ENCODE measurements at regions not wholly inside any gene's neighbourhood (a gene's known extent, or its start where the extent isn't known, plus 50 kb on each side); places are given as distances from the start of the nearest gene placed in this dataset.

- TF ChIP-seq CTCF (IDR thresholded peaks at IDR 0.05; ENCODE audit: low read depth, low read length), result no peak
- no peak for DNase-seq
- no peaks in the 10 kb centered on the region for H3K9me3 ChIP-seq (ENCODE audit: severe bottlenecking)
- H3K27me3 ChIP-seq (ENCODE audit: insufficient read depth, low read depth, severe bottlenecking), result no peaks in the 10 kb centered on the region
- H3K36me3 ChIP-seq, result no peaks in the 10 kb centered on the region
- no peak overlapping the region for H3K4me3 ChIP-seq (ENCODE audit: low read depth, low read length)
- H3K27ac ChIP-seq, result no peak overlapping the region
These were observed 207.0 kb downstream of the GLI2 start for GRCh38 chr2:120942658-120943057.

- DNase-seq, result no peak
- TF ChIP-seq CTCF (IDR thresholded peaks at IDR 0.05; ENCODE audit: low read depth, low read length), result no peak
- no peaks in the 10 kb centered on the region for H3K36me3 ChIP-seq
- H3K9me3 ChIP-seq (ENCODE audit: severe bottlenecking), result no peaks in the 10 kb centered on the region
- H3K4me3 ChIP-seq (ENCODE audit: low read depth, low read length), result no peak overlapping the region
- no peak overlapping the region for H3K27ac ChIP-seq
- no peaks in the 10 kb centered on the region for H3K27me3 ChIP-seq (ENCODE audit: insufficient read depth, low read depth, severe bottlenecking)
These were observed 207.9 kb downstream of the GLI2 start for GRCh38 chr2:120943403-120944034.

- no peak for DNase-seq
- no peak overlapping the region for H3K27ac ChIP-seq
- no peak for TF ChIP-seq CTCF (IDR thresholded peaks at IDR 0.05; ENCODE audit: low read depth, low read length)
- no peaks in the 10 kb centered on the region for H3K27me3 ChIP-seq (ENCODE audit: insufficient read depth, low read depth, severe bottlenecking)
- no peak overlapping the region for H3K4me3 ChIP-seq (ENCODE audit: low read depth, low read length)
- H3K9me3 ChIP-seq (ENCODE audit: severe bottlenecking), result no peaks in the 10 kb centered on the region
- no peaks in the 10 kb centered on the region for H3K36me3 ChIP-seq
These were observed 208.9 kb downstream of the GLI2 start for GRCh38 chr2:120944575-120944974.

- Histone ChIP-seq H3K27me3 (ENCODE audit: insufficient read depth, low read depth, severe bottlenecking) (no peaks in the 10 kb centered on the region), H3K36me3 (no peaks in the 10 kb centered on the region), H3K9me3 (ENCODE audit: severe bottlenecking) (no peaks in the 10 kb centered on the region), H3K27ac (no peak overlapping the region), H3K4me3 (ENCODE audit: low read depth, low read length) (no peak overlapping the region)
- TF ChIP-seq CTCF (IDR thresholded peaks at IDR 0.05; ENCODE audit: low read depth, low read length), result no peak
- DNase-seq, result no peak
These were observed 209.4 kb downstream of the GLI2 start for GRCh38 chr2:120945091-120945490.

- no peak for DNase-seq
- Histone ChIP-seq H3K27me3 (ENCODE audit: insufficient read depth, low read depth, severe bottlenecking) (no peaks in the 10 kb centered on the region), H3K36me3 (no peaks in the 10 kb centered on the region), H3K4me3 (ENCODE audit: low read depth, low read length) (no peak overlapping the region), H3K27ac (no peak overlapping the region), H3K9me3 (ENCODE audit: severe bottlenecking) (no peaks in the 10 kb centered on the region)
- TF ChIP-seq CTCF (IDR thresholded peaks at IDR 0.05; ENCODE audit: low read depth, low read length), result no peak
These were observed 210.3 kb downstream of the GLI2 start for GRCh38 chr2:120945832-120946499.

GRCh38 chr2:120947327-120947726 is 211.7 kb downstream of the GLI2 start:
- DNase-seq, result no peak
- Histone ChIP-seq H3K9me3 (ENCODE audit: severe bottlenecking) (no peaks in the 10 kb centered on the region), H3K27ac (no peak overlapping the region), H3K4me3 (ENCODE audit: low read depth, low read length) (no peak overlapping the region), H3K27me3 (ENCODE audit: insufficient read depth, low read depth, severe bottlenecking) (no peaks in the 10 kb centered on the region), H3K36me3 (no peaks in the 10 kb centered on the region)
- TF ChIP-seq CTCF (IDR thresholded peaks at IDR 0.05; ENCODE audit: low read depth, low read length), result no peak
